HCT116 (cell line): ENCODE measurements at regions not wholly inside any gene's neighbourhood (a gene's known extent, or its start where the extent isn't known, plus 50 kb on each side); places are given as distances from the start of the nearest gene placed in this dataset.

ENCODE experiments used
- CEBPB ChIP-seq: IDR thresholded peaks from 2 replicates; pipeline ENCODE4 v1.6.1; 2012; ENCODE audit warnings: low read depth
- FOSL1 ChIP-seq: IDR thresholded peaks from 2 replicates; pipeline ENCODE4 v1.6.1; 2012; ENCODE audit warnings: low read depth
- POLR2A ChIP-seq: IDR thresholded peaks from 2 replicates; pipeline ENCODE4 v1.7.0; 2011; ENCODE audit warnings: borderline replicate concordance; ENCODE audit not compliant: insufficient read depth, insufficient read length; ENCODE audit errors: extremely low read depth
- POLR2AphosphoS5 ChIP-seq: IDR thresholded peaks from 2 replicates; pipeline ENCODE4 v1.6.1; 2011; ENCODE audit warnings: mild to moderate bottlenecking, low read depth, low read length, moderate library complexity
- RAD21 ChIP-seq: IDR thresholded peaks from 2 replicates; pipeline ENCODE4 v1.6.1; 2012; ENCODE audit warnings: low read depth, mild to moderate bottlenecking
- TCF7L2 ChIP-seq: IDR thresholded peaks from 2 replicates; pipeline ENCODE4 v1.7.0; 2011; ENCODE audit warnings: borderline replicate concordance, inconsistent platforms; ENCODE audit not compliant: insufficient read depth, insufficient read length; ENCODE audit errors: extremely low read depth
- TF ChIP-seq, protein P1 (sequence below), 3 experiments: fragments of 200-600 bp in 1 of 3; sonication (generic) in 1 of 3; IDR thresholded peaks in 2 of 3; conservative IDR thresholded peaks in 1 of 3; 2 replicates each; pipeline ENCODE4 v1.5.1; 2012 to 2017; ENCODE audit warnings: low read depth in 2 of 3, low read length in 2 of 3, antibody characterized with exemption in 1 of 3, borderline replicate concordance in 1 of 3, control low read depth in 1 of 3, mild to moderate bottlenecking in 1 of 3, mixed read lengths in 1 of 3, mixed run types in 1 of 3, moderate library complexity in 1 of 3; ENCODE audit not compliant: insufficient read depth in 1 of 3
- TF ChIP-seq, protein P2 (sequence below): IDR thresholded peaks from 2 replicates; pipeline ENCODE4 v1.6.1; 2012

DNA sequence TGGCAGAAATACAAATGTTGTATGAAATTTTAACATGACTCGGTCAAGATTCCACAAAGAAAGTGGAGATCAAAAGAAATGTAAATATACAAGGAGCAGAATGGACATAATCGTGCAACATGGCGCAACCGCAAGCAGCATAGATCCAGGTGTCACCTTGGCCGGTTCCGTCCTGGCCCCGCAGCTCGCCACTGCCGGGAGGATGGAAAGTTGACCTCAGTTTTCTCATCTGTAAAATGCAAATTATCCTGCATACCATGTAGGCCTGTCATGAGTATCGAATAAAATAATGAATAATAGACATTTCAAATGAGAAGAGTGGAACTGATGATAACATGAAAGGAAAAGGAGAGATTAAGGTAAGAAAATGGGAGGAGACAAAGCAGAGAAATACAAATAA is 427.3 kb upstream of the SMIM21 start:
- TF ChIP-seq RAD21 (no peak), TCF7L2 (no peak), CEBPB (no peak), POLR2AphosphoS5 (no peak), FOSL1 (no peak), POLR2A (no peak)
- TF ChIP-seq, protein P1, sequence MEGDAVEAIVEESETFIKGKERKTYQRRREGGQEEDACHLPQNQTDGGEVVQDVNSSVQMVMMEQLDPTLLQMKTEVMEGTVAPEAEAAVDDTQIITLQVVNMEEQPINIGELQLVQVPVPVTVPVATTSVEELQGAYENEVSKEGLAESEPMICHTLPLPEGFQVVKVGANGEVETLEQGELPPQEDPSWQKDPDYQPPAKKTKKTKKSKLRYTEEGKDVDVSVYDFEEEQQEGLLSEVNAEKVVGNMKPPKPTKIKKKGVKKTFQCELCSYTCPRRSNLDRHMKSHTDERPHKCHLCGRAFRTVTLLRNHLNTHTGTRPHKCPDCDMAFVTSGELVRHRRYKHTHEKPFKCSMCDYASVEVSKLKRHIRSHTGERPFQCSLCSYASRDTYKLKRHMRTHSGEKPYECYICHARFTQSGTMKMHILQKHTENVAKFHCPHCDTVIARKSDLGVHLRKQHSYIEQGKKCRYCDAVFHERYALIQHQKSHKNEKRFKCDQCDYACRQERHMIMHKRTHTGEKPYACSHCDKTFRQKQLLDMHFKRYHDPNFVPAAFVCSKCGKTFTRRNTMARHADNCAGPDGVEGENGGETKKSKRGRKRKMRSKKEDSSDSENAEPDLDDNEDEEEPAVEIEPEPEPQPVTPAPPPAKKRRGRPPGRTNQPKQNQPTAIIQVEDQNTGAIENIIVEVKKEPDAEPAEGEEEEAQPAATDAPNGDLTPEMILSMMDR (IDR thresholded peaks at IDR 0.05 in 2 of 3, conservative IDR thresholded peaks at IDR 0.05 in 1 of 3; ENCODE audit: borderline replicate concordance in 1 of 3, insufficient read depth in 1 of 3, low read depth in 2 of 3, low read length in 2 of 3), result no peak
- TF ChIP-seq, protein P2, sequence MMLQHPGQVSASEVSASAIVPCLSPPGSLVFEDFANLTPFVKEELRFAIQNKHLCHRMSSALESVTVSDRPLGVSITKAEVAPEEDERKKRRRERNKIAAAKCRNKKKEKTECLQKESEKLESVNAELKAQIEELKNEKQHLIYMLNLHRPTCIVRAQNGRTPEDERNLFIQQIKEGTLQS, result no peak
